ENCODE measurements at regions not wholly inside any gene's neighbourhood (a gene's known extent, or its start where the extent isn't known, plus 50 kb on each side); places are given as distances from the start of the nearest gene placed in this dataset.

GRCh38 chr1:29437946-29438345 lies 201.6 kb downstream of the PTPRU start:
- no peak for DNase-seq (ENCODE audit: low read depth)
- TF ChIP-seq CTCF (IDR thresholded peaks at IDR 0.05; ENCODE audit: low read depth, low read length) (no peak), POLR2A (IDR thresholded peaks at IDR 0.05; ENCODE audit: extremely low read depth, insufficient read length) (no peak), MAX (IDR thresholded peaks at IDR 0.05; ENCODE audit: low read depth, low read length) (no peak), MYC (IDR thresholded peaks at IDR 0.05; ENCODE audit: low read depth, low read length) (no peak)
- H3K4me3 ChIP-seq (ENCODE audit: low read depth, low read length) = no peak overlapping the region

- no peak for DNase-seq (ENCODE audit: low read depth)
- H3K4me3 ChIP-seq (ENCODE audit: low read depth, low read length) = no peak overlapping the region
- TF ChIP-seq POLR2A (IDR thresholded peaks at IDR 0.05; ENCODE audit: extremely low read depth, insufficient read length) (no peak), MYC (IDR thresholded peaks at IDR 0.05; ENCODE audit: low read depth, low read length) (no peak)
Observed at GRCh38 chr1:29436181-29436785, 200.0 kb downstream of the PTPRU start.

GRCh38 chr1:29433830-29434229 lies 197.5 kb downstream of the PTPRU start:
- DNase-seq (ENCODE audit: low read depth) = no peak
- TF ChIP-seq POLR2A (IDR thresholded peaks at IDR 0.05; ENCODE audit: extremely low read depth, insufficient read length) (no peak), CTCF (IDR thresholded peaks at IDR 0.05; ENCODE audit: low read depth, low read length) (no peak), MYC (IDR thresholded peaks at IDR 0.05; ENCODE audit: low read depth, low read length) (no peak), MAX (IDR thresholded peaks at IDR 0.05; ENCODE audit: low read depth, low read length) (no peak)
- no peak overlapping the region for H3K4me3 ChIP-seq (ENCODE audit: low read depth, low read length)

GRCh38 chr1:29431138-29431537 lies 194.8 kb downstream of the PTPRU start:
- H3K4me3 ChIP-seq (ENCODE audit: low read depth, low read length) = no peak overlapping the region
- no peak for DNase-seq (ENCODE audit: low read depth)
- TF ChIP-seq CTCF (IDR thresholded peaks at IDR 0.05; ENCODE audit: low read depth, low read length) = no peak
- no peak for TF ChIP-seq MAX (IDR thresholded peaks at IDR 0.05; ENCODE audit: low read depth, low read length)
- no peak for TF ChIP-seq POLR2A (IDR thresholded peaks at IDR 0.05; ENCODE audit: extremely low read depth, insufficient read length)
- no peak for TF ChIP-seq MYC (IDR thresholded peaks at IDR 0.05; ENCODE audit: low read depth, low read length)

- TF ChIP-seq MYC (IDR thresholded peaks at IDR 0.05; ENCODE audit: low read depth, low read length) = no peak
- TF ChIP-seq MAX (IDR thresholded peaks at IDR 0.05; ENCODE audit: low read depth, low read length) = no peak
- no peak for TF ChIP-seq CTCF (IDR thresholded peaks at IDR 0.05; ENCODE audit: low read depth, low read length)
- TF ChIP-seq POLR2A (IDR thresholded peaks at IDR 0.05; ENCODE audit: extremely low read depth, insufficient read length) = no peak
- DNase-seq (ENCODE audit: low read depth) = no peak
- no peak overlapping the region for H3K4me3 ChIP-seq (ENCODE audit: low read depth, low read length)
Observed at GRCh38 chr1:29429656-29430055, 193.3 kb downstream of the PTPRU start.

- no peak for DNase-seq (ENCODE audit: low read depth)
- no peak overlapping the region for H3K4me3 ChIP-seq (ENCODE audit: low read depth, low read length)
- no peak for TF ChIP-seq POLR2A (IDR thresholded peaks at IDR 0.05; ENCODE audit: extremely low read depth, insufficient read length)
- no peak for TF ChIP-seq MYC (IDR thresholded peaks at IDR 0.05; ENCODE audit: low read depth, low read length)
- TF ChIP-seq MAX (IDR thresholded peaks at IDR 0.05; ENCODE audit: low read depth, low read length) = no peak
- TF ChIP-seq CTCF (IDR thresholded peaks at IDR 0.05; ENCODE audit: low read depth, low read length) = no peak
Observed at GRCh38 chr1:29428997-29429396, 192.7 kb downstream of the PTPRU start.

All from NB4 (cell line).